HG02678 (cell line): ENCODE measurements at regions not wholly inside any gene's neighbourhood (a gene's known extent, or its start where the extent isn't known, plus 50 kb on each side); places are given as distances from the start of the nearest gene placed in this dataset.
A peak's percentile ranks its signal among the peaks of the same experiment; 100 is the strongest.
"Not testable (repeated sequence)": the region's sequence is repeated elsewhere in the genome, so short reads cannot be mapped to it uniquely, and the experiment has no call there.

Experiments
- ATAC-seq: cut with Tn5 transposase; IDR thresholded peaks from one replicate; pipeline ENCODE4 v1.9.1; 2021; ENCODE audit warnings: mild to moderate bottlenecking, moderate library complexity; ENCODE audit not compliant: unreplicated experiment

DNA sequence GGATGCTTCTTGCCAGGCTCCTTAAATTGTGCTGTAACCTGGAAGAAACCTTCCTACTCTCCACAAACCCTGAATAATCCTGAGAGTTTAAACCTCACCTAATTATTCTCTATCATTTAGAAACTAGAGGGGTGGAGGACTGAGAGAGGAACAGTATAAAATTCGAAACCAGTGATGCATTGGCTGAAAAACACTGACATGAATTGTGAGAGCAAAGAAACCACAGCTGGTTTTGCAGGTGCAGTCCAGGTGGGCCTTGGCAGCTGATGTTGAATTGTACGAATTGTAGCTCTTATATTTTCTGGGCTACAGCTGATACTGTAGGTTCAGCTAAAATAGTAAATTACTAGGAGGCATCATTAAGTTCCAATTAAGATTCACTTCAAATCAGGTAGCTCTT, 227.0 kb upstream of the SLITRK5 start:
- ATAC-seq = peak; percentile 45

DNA sequence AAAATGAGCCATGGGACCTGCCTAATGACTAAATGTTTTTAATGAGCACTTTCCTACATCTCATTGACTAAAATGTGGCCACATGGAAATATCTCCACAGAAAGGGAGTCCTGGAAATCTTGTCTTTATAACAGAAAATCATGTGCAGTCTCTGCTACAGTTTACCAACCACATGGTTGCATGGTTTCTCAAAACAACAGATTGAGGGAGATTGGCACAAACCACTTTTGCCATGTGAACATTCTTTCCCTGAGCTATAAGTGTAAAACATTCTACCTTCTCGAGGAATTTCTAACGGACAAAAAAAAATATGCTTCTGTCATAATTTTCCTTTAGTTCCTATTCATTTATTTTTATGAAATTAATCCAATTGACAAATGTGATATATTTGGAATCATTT, 218.9 kb upstream of the SLITRK5 start:
- no peak for ATAC-seq

DNA sequence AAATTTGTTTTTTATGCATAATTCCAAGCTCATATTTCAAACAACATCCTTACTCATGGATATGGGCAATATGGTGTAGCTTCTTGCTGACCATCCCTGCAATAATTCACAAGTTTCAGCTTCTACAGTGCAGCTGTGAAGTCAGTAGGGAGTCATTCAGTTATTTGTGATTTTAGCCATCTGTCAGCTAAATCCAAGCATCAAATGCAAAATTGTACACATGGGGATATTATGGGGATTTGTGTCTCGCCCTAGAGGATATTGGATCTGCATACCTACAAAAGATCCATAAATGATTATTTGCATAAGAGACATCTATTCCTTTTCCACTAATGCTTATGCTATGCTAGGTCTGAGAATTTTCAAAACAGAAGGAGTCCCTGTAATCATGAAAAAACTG, 217.9 kb upstream of the SLITRK5 start:
- ATAC-seq = no peak

DNA sequence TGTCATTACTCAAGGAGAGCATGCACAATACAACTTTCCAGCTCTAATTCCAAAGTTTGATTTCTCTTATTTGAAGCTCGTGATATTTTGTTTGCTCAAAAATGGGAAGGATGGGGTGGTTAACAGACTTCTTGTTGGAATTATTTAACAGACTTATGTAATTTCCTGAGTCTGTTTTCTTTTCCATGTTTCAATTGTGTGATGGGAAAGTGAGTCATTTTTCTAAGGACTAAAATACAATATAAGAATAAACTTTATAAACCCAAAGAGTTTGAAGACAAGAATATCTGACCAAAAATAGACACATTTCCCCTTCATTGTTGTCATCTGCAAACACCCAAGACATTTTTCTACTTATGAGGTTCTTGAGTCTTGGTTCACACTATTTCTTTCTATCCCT, 211.8 kb upstream of the SLITRK5 start:
- no peak for ATAC-seq

DNA sequence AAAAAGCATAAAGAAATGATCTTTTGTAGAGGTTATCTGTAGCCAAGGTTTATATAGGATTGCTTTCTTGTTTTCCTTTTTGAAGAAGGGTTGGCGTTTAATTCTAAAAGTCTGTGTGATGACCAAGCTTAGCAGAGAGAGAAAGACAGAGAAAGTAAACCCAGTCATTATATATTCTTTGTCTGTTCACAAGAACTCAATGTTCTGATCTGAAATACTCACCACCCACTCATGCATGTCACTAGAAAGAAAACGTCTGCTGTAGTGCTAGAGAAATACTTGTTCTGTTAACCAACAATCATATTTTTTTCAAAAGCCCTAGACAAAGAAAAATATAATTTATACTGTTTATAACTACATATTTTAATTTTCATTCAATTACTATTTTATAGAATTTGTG, 173.7 kb upstream of the SLITRK5 start:
- no peak for ATAC-seq

DNA sequence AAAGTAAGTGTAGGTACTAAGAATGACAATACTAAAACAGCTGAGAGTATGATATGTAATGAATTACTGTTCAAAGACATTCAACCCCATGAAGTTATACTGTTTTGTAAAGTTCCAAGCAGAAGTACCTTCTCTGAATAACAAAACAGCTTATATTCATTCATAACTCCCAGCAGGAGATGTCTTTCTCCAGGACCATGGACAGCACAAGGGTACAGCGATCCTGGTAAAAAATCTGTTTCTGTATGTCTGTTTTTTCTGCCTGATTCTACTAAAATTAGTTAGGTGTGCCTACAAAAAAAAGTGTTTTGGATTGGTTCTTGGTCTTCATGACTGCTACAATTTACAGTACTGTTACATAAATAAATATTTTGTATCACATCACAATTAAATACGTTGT, 172.5 kb upstream of the SLITRK5 start:
- no peak for ATAC-seq

DNA sequence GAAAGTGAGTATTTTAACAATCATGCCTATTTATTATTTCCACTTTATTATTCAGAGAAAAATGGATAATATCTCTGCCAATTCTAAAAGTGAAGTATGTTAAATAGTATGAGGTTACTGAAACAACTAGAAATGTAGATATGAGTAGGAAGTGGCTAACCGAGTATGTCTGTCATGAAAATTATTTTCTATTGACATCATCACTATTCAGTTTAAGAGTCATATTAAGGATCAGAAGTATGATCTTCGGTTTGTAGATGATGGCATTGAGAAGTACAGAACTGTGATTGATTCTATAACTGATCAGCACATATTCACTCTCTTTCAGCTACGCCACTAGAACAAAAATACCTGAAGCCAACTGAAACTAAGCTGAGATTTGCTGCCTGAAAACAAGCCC, 146.4 kb upstream of the SLITRK5 start:
- ATAC-seq = no peak

DNA sequence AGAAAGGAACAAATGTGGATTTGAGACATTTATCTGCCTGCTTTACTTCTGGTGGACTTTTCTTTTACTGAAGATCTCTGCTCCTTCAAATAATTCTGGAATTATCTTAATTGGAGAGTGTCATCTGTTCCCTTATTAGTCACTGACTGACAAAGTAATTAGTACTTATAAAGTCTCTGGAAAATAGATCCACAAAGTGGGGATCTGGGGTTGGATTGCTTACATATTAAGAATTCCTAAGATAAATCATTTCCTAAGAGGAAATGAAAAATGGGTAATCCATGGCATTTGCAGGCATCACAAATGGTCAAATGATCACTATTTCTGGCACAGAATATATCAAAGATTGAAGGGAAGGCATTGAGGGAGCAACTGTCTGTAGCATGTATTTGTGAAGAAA, 137.4 kb upstream of the SLITRK5 start:
- no peak for ATAC-seq

DNA sequence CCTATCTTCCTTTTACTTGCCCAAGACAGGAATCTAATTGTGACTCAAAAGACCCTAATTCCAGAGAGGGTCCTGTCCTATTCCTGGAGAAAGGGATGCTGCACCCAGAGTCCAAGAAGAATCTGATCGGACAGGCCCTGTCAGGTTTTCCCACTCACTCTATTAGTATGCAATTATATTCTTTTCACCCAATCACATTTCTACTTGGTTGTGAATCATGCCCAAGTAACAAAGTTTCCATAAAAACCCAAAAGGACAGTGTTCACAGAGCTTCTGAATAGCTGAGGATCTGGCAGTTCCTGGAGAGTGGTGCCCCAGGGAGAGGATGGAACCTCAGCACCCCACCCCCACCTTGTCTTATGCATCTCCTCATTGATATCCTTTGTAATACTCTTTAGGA, 135.3 kb upstream of the SLITRK5 start:
- no peak for ATAC-seq

DNA sequence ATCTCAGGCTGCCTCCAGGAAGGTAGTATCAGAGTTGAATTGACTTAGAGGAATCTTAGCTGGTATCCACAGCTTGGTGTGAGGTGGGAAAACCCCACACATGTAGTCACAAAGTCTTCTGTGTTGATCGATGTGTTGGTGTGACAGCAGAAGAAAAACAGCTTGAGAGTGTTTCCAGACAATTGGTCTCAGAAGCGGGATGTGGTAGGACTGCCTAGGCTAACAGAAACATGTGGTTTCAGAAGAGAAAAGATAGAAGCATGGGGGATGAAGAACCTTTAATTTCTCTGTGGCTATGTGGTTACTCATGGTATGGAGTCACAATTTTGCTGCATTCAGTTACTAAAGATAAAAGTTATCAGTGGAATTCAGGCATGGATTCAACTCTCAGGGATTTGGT, 134.7 kb upstream of the SLITRK5 start:
- peak; percentile 32 for ATAC-seq

DNA sequence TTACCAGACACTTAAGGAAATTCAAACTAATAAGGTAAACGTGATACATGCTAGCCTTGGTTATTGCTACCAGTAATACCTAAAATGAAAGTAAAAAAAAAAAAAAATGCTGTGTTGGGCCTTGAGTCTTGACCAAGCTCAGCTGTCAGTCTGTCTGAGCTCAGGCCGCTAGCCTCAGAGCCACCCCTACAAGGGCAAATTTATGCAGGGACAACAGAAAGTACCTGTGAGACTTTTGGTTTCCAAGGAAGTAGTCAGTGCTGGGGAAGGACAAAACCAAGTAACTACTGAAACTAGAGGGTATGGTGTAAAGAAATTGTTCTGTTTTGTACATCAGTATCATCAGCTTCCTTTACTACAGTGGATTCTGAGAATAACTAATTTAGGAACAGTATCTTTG, 134.3 kb upstream of the SLITRK5 start:
- ATAC-seq = peak; percentile 77

DNA sequence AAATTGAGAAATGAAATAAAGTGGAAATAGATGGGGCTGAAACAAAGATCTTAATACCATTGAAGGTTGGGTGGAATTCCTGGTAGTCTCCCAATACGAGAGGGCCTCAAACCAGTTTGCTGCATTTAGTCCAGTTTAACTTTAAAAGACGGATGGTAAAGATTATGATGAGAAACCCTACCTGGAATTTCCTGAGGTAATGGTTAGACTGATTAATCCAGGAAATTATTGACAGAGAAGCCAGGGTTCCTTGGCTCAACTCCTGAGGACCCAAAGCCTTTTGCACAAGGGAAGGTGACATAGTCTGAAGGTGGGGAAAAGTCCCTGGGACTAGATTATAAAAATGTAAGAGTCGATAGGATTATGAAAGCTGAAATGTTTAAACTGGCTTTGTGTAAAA, 133.2 kb upstream of the SLITRK5 start:
- ATAC-seq = no peak

DNA sequence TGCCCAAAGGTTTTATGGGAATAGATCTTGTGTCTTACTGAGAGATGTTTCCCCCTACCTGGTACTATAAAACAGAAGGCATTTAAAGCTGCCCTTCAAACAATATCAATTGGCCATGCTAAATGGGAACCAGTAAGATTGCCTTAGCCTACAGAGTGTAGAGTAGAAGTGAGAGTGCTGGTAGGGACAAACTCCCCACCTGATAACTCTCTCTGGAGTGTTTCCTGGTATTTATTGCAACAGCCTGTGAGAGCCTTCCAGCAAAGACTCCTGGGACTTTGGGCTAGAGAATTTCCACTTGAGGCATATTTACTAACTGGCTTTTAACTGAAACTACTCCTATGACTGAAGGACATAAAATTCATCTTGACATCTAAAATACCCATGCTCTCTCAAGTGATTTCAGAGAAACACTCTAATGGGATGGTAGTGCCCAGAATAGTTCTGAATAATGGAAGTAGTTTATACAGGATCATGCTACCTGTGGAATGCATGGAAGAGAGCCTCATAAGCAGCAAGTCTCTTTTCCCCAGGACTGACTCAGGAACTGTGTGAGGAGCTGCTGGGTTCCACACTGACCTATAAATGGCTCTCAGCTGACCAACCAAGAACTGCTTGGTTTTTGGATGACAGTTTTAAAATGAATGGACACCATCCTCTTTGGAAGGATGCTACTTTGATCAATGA, 132.7 kb upstream of the SLITRK5 start:
- no peak for ATAC-seq

DNA sequence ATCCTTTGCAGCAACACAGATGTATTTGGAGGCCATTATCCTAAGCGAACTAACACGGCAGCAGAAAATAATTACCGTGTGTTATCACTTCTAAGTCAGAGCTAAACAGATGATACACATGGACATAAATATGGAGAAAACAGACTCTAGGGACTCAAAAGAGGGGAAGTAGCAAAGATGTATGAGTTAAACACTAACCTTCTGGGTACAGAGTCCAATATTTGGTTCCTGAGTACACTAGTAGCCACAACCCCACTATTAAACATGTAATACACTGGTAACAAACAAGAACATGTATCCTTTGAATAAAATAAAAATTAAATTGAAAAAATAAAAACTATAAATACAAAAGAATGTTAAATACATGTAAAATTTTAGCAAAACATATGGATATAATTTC, 118.0 kb upstream of the SLITRK5 start:
- ATAC-seq = no peak

DNA sequence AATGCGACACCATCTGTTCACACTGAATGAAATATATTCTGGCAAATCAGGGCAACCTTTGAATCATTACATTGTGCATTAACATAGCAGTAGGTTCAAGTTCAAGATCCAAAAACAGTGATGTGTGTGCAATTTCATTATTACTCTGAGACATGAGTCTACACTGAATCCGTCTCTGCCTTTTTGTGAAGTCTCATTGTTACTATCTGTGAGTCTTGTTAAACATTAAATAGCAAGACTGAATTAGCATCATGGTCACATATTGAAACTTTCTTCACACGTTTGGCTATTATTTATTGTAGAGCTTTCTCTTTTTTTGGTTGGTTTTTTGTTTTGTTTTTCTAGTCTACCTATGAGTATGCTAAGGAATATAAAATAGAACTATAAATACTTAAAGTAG, 117.1 kb upstream of the SLITRK5 start:
- ATAC-seq = no peak

DNA sequence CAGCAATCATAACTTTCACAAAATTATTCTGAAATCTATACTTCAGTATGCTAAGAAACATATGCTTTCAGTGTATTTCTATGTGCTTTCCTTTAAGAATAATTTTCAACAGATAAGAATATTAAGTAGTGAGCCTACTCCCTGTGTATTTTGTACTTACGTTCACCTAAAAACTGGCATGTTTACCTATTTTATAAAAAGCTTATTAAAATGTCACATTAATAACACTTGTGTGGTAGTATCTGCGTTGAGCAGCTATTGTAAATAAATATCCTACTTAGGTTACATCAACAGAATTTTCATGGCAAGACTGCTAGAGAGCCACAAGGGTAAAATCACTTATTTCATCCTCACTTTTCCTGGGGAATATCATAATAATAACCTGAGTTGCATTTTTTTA, 113.4 kb upstream of the SLITRK5 start:
- ATAC-seq = no peak

DNA sequence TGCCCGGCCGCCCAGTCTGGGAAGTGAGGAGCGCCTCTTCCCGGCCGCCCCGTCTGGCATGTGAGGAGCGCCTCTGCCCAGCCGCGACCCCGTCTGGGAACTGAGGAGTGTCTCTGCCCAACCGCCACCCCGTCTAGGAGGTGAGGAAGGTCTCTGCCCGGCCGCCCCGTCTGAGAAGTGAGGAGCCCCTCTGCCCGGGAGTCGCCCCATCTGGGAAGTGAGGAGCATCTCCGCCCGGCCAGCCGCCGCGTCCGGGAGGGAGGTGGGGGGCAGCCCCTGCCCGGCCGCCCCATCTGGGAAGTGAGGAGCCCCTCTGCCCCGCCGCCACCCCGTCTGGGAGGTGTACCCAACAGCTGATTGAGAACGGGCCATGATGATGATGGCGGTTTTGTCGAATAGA, 109.6 kb upstream of the SLITRK5 start:
- not testable (repeated sequence) for ATAC-seq

DNA sequence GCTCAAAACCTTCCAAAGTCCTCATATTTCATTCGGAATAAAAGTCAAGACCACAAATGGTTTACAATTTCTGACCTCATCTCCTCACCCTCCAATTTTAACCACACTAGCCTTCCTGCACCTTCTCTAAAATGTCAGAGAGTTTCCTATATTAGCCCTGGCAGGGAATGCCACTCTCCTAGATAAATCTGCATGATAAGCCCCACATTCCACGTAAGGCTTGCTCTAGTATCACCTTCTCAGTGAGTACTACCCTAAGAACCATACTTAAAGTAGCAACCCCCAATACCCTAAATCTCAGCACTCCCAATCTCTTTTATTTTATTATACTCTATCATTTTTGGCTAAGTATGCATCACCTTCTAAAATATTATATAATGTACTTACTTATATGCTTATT, 100.5 kb upstream of the SLITRK5 start:
- ATAC-seq = no peak

DNA sequence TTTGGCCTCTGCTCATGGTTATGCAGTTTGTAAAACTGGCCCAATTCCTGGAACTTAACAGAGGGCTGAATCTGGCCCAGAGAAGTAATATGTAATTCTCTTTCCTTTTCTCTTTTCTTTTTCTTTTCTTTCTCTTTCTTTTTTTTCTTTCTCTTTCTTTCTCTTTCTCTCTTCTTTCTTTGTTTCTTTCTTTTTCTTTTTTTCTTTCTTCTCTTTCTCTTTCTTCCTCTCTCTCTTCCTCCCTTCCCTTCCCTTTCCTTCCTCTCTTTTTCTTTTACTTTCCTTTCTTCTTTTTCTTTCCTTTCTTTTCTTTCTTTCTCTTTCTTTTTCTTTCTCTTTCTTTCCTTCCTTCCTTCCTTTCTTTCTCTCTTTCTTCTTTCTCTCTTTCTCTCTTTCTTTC, 88.8 kb upstream of the SLITRK5 start:
- no peak for ATAC-seq

DNA sequence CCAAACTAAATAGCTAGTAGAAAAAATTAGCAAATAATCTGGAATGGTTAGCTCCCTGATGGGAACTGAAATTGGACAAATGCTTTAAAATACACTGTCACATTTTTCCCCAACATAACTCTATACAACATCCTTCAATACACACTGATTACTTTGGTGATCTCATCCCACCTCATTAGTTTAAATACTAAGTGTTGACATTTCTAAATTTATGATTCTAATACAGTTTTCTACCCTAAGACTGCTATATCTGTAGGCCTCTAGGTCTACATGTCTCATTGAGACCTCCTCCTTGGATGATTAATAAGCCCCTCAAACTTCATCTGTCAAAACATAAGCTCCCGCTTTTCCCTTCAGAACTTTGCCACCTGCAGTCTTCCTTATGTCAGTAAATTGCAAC, 80.7 kb upstream of the SLITRK5 start:
- no peak for ATAC-seq

DNA sequence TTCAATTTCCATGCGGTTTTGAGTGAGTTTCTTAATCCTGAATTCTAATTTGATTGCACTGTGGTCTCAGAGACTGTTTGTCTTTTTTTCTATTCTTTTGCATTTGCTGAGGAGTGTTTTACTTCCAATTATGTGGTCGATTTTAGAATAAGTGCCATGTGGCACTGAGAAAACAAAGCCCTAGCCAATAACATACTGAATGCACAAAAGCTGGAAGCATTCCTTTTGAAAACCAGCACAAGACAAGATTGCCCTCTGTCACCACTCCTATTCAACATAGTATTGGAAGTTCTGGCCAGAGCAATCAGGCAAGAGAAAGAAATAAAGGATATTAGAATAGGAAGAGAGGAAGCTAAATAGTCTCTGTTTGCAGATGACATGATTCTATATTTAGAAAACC, 66.7 kb upstream of the SLITRK5 start:
- ATAC-seq = not testable (repeated sequence)

DNA sequence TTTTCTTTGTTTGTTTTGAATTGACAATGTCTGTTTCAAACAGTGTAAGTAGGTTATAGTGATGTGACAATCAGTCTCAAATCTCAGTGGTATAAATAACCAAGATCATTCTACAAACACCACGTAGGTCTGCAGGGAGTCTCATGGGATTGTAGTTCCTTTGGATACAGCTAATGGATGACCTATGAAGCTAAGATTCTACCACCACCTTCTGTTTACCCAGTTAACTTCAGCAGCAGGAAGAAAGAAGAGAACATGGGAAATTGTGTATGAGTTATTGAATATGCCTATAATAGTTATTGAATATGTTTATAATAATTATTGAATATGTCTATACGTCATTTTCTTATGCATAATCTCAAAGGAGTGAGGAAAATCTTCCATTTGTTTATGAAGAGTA, 63.9 kb upstream of the SLITRK5 start:
- no peak for ATAC-seq

DNA sequence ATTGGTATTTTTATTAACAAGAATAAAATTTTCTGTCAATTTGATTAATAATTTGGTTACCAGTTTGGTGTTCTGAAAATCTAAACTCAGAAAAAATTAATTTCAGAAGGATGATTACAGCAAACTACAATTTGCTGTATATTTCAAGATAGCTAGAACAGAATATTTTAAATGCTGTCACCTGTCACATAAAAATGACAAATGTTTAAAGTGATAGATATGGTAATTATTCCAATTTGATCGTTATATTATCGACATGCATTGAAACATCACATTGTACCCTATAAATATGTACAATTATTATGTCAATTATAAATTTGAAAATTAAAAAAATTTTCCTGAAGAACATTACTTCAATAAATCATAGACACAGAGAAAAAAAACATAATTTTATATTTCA, 56.9 kb upstream of the SLITRK5 start:
- no peak for ATAC-seq
